Osteoblast (primary cell): ENCODE measurements at regions not wholly inside any gene's neighbourhood (a gene's known extent, or its start where the extent isn't known, plus 50 kb on each side); places are given as distances from the start of the nearest gene placed in this dataset.
"Not testable (repeated sequence)": the region's sequence is repeated elsewhere in the genome, so short reads cannot be mapped to it uniquely, and the experiment has no call there.

Source experiments
- DNase-seq: peaks from one replicate; pipeline ENCODE4 v3.0.0; 2011; ENCODE audit warnings: low spot score, mixed read lengths; ENCODE audit not compliant: insufficient read length; ENCODE audit errors: missing footprints
- H2AFZ ChIP-seq: 2 replicates; pipeline ENCODE4 v1.6.0; 2011; ENCODE audit warnings: mild to moderate bottlenecking, low read length
- H3K27ac ChIP-seq: 2 replicates; pipeline ENCODE4 v1.5.1; 2011; ENCODE audit warnings: mild to moderate bottlenecking, low read depth, low read length, moderate library complexity
- H3K27me3 ChIP-seq: 2 replicates; pipeline ENCODE4 v1.6.0; 2012; ENCODE audit warnings: mild to moderate bottlenecking, control low read depth, inconsistent platforms, low read length, moderate library complexity; ENCODE audit not compliant: insufficient read depth
- H3K36me3 ChIP-seq: 2 replicates; pipeline ENCODE4 v1.5.1; 2011; ENCODE audit warnings: mild to moderate bottlenecking, low read length, control low read depth, moderate library complexity; ENCODE audit not compliant: insufficient read depth
- H3K4me1 ChIP-seq: 2 replicates; pipeline ENCODE4 v1.5.1; 2011; ENCODE audit warnings: mild to moderate bottlenecking, low read length, control low read depth, moderate library complexity; ENCODE audit not compliant: insufficient read depth
- H3K4me2 ChIP-seq: 2 replicates; pipeline ENCODE4 v1.6.0; 2011; ENCODE audit warnings: mild to moderate bottlenecking, low read length; ENCODE audit not compliant: insufficient read depth
- H3K4me3 ChIP-seq: fragments of 200-600 bp; sonication (generic); 3 replicates; pipeline ENCODE4 v1.5.1; 2012; ENCODE audit warnings: mild to moderate bottlenecking, low read length, inconsistent platforms; ENCODE audit not compliant: insufficient read depth
- H3K79me2 ChIP-seq: 2 replicates; pipeline ENCODE4 v1.6.0; 2012; ENCODE audit warnings: mild to moderate bottlenecking, low read length, control low read depth, inconsistent platforms; ENCODE audit not compliant: insufficient read depth
- H3K9me3 ChIP-seq: 2 replicates; pipeline ENCODE4 v1.5.1; 2011; ENCODE audit warnings: low read depth, low read length, control low read depth
- H4K20me1 ChIP-seq: 2 replicates; pipeline ENCODE4 v1.6.0; 2012; ENCODE audit warnings: mild to moderate bottlenecking, low read length, control low read depth; ENCODE audit not compliant: insufficient read depth
- CTCF ChIP-seq: IDR thresholded peaks from 2 replicates; pipeline ENCODE4 v1.5.1; 2011; ENCODE audit warnings: mild to moderate bottlenecking, low read depth, low read length, moderate library complexity; ENCODE audit errors: extremely low read depth

DNA sequence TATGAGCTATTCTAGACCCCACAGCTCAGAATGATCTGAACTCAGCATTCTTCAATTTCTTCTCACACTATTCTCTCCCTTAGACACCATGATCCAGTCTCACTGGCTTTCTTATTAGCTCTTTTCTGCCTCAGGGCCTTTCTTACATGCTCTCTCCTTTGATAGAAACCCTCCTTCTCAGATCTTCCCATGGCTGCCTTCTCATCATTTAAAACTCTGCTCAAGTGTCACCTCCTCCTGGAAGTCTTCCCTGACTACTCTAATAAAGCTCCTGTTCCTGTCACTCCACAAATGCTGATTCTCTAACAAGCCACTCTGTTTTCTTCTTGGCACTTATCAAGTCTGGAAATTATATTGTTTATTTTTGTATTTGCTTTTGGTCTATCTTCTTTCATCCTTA is 131.1 kb downstream of the HNMT start:
- no peak overlapping the region for H3K4me3 ChIP-seq
- H3K4me2 ChIP-seq = no peak overlapping the region
- no peak for DNase-seq
- H3K9me3 ChIP-seq = no peaks in the 10 kb centered on the region
- H2AFZ ChIP-seq = no peak overlapping the region
- no peaks in the 10 kb centered on the region for H3K27me3 ChIP-seq
- no peaks in the 10 kb centered on the region for H4K20me1 ChIP-seq
- H3K4me1 ChIP-seq = no peaks in the 10 kb centered on the region
- no peak overlapping the region for H3K27ac ChIP-seq
- TF ChIP-seq CTCF = no peak
- no peaks in the 10 kb centered on the region for H3K79me2 ChIP-seq
- no peaks in the 10 kb centered on the region for H3K36me3 ChIP-seq

GRCh38 chr2:138099288-138099687 is 135.0 kb downstream of the HNMT start:
- H3K27ac ChIP-seq, H4K20me1 ChIP-seq, H3K27me3 ChIP-seq, H3K36me3 ChIP-seq, H3K4me3 ChIP-seq, DNase-seq, H3K4me1 ChIP-seq, H3K79me2 ChIP-seq, H3K4me2 ChIP-seq, H2AFZ ChIP-seq, H3K9me3 ChIP-seq: not testable (repeated sequence)

DNA sequence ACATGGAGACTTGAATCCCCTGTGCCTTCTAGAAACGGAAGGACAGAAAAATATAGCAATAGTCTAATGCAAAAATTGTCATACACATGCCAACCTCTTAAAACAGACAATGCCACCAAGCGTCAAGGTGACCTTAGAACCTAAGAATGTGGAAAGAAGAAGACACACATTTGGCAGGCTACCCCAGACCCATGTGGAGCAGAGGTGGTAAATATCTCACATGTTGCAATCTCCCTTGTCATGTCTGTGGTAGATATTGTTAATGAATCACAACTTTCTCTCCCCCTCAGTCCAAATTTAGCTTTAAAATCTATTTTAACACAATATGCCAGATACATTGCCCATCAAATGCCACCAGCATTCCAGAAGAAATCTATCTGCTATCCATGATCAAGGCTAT is 137.4 kb downstream of the HNMT start:
- TF ChIP-seq CTCF = no peak

DNA sequence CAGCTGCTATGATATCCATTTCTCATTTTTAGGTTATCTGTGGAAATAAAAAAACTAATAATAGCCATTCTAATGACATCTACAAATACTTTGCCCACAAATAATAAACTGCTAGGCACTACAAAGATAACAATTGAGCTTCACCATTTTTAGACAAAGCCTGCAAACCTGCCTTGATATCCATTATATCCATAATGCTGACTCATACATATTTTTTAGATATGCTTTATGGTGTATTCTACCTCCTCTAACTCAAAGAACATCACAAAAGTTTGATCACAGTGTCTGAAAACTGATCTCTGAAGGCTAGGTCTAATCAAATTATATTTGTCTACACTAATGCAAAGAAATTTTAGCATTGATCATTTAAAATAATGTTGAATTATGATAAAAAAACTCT is 138.4 kb downstream of the HNMT start:
- no peak overlapping the region for H3K27ac ChIP-seq
- no peak overlapping the region for H2AFZ ChIP-seq
- H3K4me2 ChIP-seq = no peak overlapping the region
- no peaks in the 10 kb centered on the region for H3K79me2 ChIP-seq
- H4K20me1 ChIP-seq = no peaks in the 10 kb centered on the region
- TF ChIP-seq CTCF = no peak
- H3K9me3 ChIP-seq = no peaks in the 10 kb centered on the region
- H3K4me3 ChIP-seq = no peak overlapping the region
- no peak for DNase-seq
- no peaks in the 10 kb centered on the region for H3K27me3 ChIP-seq
- peaks cover 7% of the 10 kb centered on the region for H3K4me1 ChIP-seq
- H3K36me3 ChIP-seq = no peaks in the 10 kb centered on the region

More for the DNA sequence above, 137.4 kb downstream of the HNMT start:
- DNase-seq = no peak
- Histone ChIP-seq H2AFZ (no peak overlapping the region), H3K27me3 (no peaks in the 10 kb centered on the region), H3K4me3 (no peak overlapping the region), H3K9me3 (no peaks in the 10 kb centered on the region), H3K36me3 (no peaks in the 10 kb centered on the region), H3K27ac (no peak overlapping the region), H3K79me2 (no peaks in the 10 kb centered on the region), H4K20me1 (no peaks in the 10 kb centered on the region), H3K4me1 (no peaks in the 10 kb centered on the region), H3K4me2 (no peak overlapping the region)

DNA sequence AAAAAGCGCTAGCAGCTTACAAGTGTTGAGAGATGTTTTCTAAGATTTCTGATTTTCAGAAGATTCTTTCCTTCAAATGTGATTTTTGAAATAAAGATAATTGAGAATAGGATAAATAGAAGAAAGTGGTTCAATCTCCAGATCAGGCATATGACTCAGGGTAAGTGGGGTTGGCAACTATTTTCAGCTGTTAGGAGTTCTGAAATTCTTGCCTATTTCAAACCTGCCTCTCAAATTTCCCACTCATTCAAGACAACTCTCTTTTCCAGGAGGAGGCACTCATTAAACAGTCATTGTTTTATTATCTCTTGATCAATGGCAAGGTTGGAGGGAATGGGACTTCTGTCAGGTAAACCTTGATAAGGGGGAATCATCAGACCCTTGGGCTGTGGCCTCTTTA is 138.9 kb downstream of the HNMT start:
- Histone ChIP-seq H3K9me3 (no peaks in the 10 kb centered on the region), H2AFZ (no peak overlapping the region), H3K27ac (no peak overlapping the region), H3K79me2 (no peaks in the 10 kb centered on the region), H3K27me3 (no peaks in the 10 kb centered on the region), H3K4me2 (no peak overlapping the region), H3K4me1 (peaks cover 7% of the 10 kb centered on the region), H4K20me1 (no peaks in the 10 kb centered on the region), H3K36me3 (no peaks in the 10 kb centered on the region), H3K4me3 (no peak overlapping the region)
- no peak for DNase-seq
- no peak for TF ChIP-seq CTCF
